ENCODE measurements at regions not wholly inside any gene's neighbourhood (a gene's known extent, or its start where the extent isn't known, plus 50 kb on each side); places are given as distances from the start of the nearest gene placed in this dataset.

GRCh38 chr15:96242761-96243160 is 87.7 kb upstream of the NR2F2 start:
- no peak for TF ChIP-seq CTCF (IDR thresholded peaks at IDR 0.05)
- TF ChIP-seq POLR2A (IDR thresholded peaks at IDR 0.05) = no peak
